HCT116 (cell line): ENCODE measurements at regions not wholly inside any gene's neighbourhood (a gene's known extent, or its start where the extent isn't known, plus 50 kb on each side); places are given as distances from the start of the nearest gene placed in this dataset.

Source experiments
- ATAC-seq: fragments of 200-7000 bp; cut with Tn5 transposase; 2 replicates; pipeline ENCODE4 v1.9.1; 2020; ENCODE audit warnings: mild to moderate bottlenecking, moderate library complexity
- BruUV-seq: library from RNA; stranded (reverse); fragments of 400-500 nt; replicated peaks from 2 replicates; lab custom pipeline; 2021; lab: Mats Ljungman, UMichigan
- CTCF ChIA-PET: fragments of 300-600 bp; sonication (Branson Sonifier 250); formaldehyde crosslinking; loops from one replicate; lab custom pipeline; 2021; ENCODE audit warnings: antibody characterized with exemption; lab: Charles Lee
- POLR2A ChIA-PET: fragments of 300-600, 350-600 bp; sonication (Branson Sonifier 250); formaldehyde crosslinking; loops from one replicate; lab custom pipeline; 2021; ENCODE audit warnings: antibody characterized with exemption; lab: Charles Lee
- RAD21 ChIA-PET, 2 experiments: fragments of 300-600 bp; sonication (Branson Sonifier 250); formaldehyde crosslinking; loops; one replicate each; lab custom pipeline; 2023; ENCODE audit warnings: low total read pairs in 2 of 2; ENCODE audit not compliant: uncharacterized antibody in 2 of 2, unreplicated experiment in 2 of 2, low non-redundant PET in 1 of 2; lab: Charles Lee
- DNase-seq: peaks from one replicate; pipeline ENCODE4 v3.0.0-alpha.2; 2010; ENCODE audit warnings: low read depth, low spot score
- H2AFZ ChIP-seq: fragments of 200-600 bp; shearing (Covaris generic), sonication (generic); 2 replicates; pipeline ENCODE4 v1.6.1; 2017; ENCODE audit warnings: low read depth, mixed run types, mixed read lengths, antibody characterized with exemption, low read length; ENCODE audit not compliant: poor library complexity, severe bottlenecking
- H3K27ac ChIP-seq: 2 replicates; pipeline ENCODE4 v1.5.1; 2012; ENCODE audit warnings: low read depth, low read length
- H3K27me3 ChIP-seq: fragments of 200-600 bp; sonication (generic); 2 replicates; pipeline ENCODE4 v1.6.1; 2016; ENCODE audit warnings: mixed run types, low read length, mixed read lengths; ENCODE audit not compliant: insufficient read depth
- H3K36me3 ChIP-seq, 2 experiments: fragments of 200-500 bp in 1 of 2; fragments of 200-600 bp in 1 of 2; sonication (Bioruptor generic) in 1 of 2; sonication (generic) in 1 of 2; 2 replicates each; pipeline versions ENCODE4 v1.5.1 to v1.6.1; 2014 to 2016; ENCODE audit warnings: low read length in 2 of 2, inconsistent platforms in 1 of 2, mixed read lengths in 1 of 2, mixed run types in 1 of 2; ENCODE audit not compliant: insufficient read depth in 2 of 2, control insufficient read depth in 1 of 2
- H3K4me1 ChIP-seq, 2 experiments: fragments of 200-600 bp in 1 of 2; sonication (generic) in 1 of 2; 2 replicates each; pipeline versions ENCODE4 v1.5.1 to v1.6.1; 2012 to 2017; ENCODE audit warnings: low read length in 2 of 2, inconsistent platforms in 1 of 2, mild to moderate bottlenecking in 1 of 2, mixed read lengths in 1 of 2, mixed run types in 1 of 2, moderate library complexity in 1 of 2; ENCODE audit not compliant: insufficient read depth in 2 of 2, control insufficient read depth in 1 of 2
- H3K4me2 ChIP-seq: fragments of 200-600 bp; sonication (generic); 2 replicates; pipeline ENCODE4 v1.6.1; 2017; ENCODE audit warnings: mixed run types, low read length, mixed read lengths
- H3K4me3 ChIP-seq, 2 experiments: fragments of 200-600 bp in 1 of 2; sonication (generic) in 1 of 2; replicated peaks in 1 of 2; 2 replicates each; pipeline ENCODE4 v1.5.1; 2011 to 2016; ENCODE audit warnings: low read length in 2 of 2, control low read depth in 1 of 2, low read depth in 1 of 2, mild to moderate bottlenecking in 1 of 2, mixed read lengths in 1 of 2, mixed run types in 1 of 2
- H3K79me2 ChIP-seq: fragments of 200-600 bp; sonication (generic); 2 replicates; pipeline ENCODE4 v1.6.1; 2017; ENCODE audit warnings: mild to moderate bottlenecking, mixed run types, low read length, moderate library complexity, mixed read lengths; ENCODE audit not compliant: insufficient read depth
- H3K9ac ChIP-seq: fragments of 200-600 bp; sonication (generic); 2 replicates; pipeline ENCODE4 v1.6.1; 2016; ENCODE audit warnings: low read length, mixed read lengths
- H3K9me2 ChIP-seq: fragments of 200-600 bp; sonication (generic), shearing (Covaris generic); 2 replicates; pipeline ENCODE4 v1.6.1; 2017; ENCODE audit warnings: mixed run types, mild to moderate bottlenecking, moderate library complexity; ENCODE audit not compliant: insufficient read depth
- H3K9me3 ChIP-seq, 2 experiments: fragments of 200-500 bp in 1 of 2; fragments of 200-600 bp in 1 of 2; sonication (Bioruptor generic) in 1 of 2; sonication (generic) in 1 of 2; 2 replicates each; pipeline ENCODE4 v1.6.1; 2014 to 2017; ENCODE audit warnings: low read length in 2 of 2, mixed read lengths in 2 of 2, inconsistent platforms in 1 of 2, low read depth in 1 of 2, mild to moderate bottlenecking in 1 of 2, mixed run types in 1 of 2, moderate library complexity in 1 of 2; ENCODE audit not compliant: control insufficient read depth in 1 of 2, insufficient read depth in 1 of 2
- H4K20me1 ChIP-seq: fragments of 200-600 bp; sonication (generic), shearing (Covaris generic); 2 replicates; pipeline ENCODE4 v1.6.1; 2017; ENCODE audit warnings: mixed run types, mild to moderate bottlenecking, moderate library complexity; ENCODE audit not compliant: insufficient read depth
- ELF1 ChIP-seq: IDR thresholded peaks from 2 replicates; pipeline ENCODE4 v1.6.1; 2012; ENCODE audit warnings: low read depth, borderline replicate concordance
- EZH2phosphoT487 ChIP-seq: fragments of 200-600 bp; IDR thresholded peaks from 2 replicates; pipeline ENCODE4 v1.6.1; 2018; ENCODE audit warnings: antibody characterized with exemption, borderline replicate concordance
- FOSL1 ChIP-seq: IDR thresholded peaks from 2 replicates; pipeline ENCODE4 v1.6.1; 2012; ENCODE audit warnings: low read depth
- POLR2A ChIP-seq: IDR thresholded peaks from 2 replicates; pipeline ENCODE4 v1.7.0; 2011; ENCODE audit warnings: borderline replicate concordance; ENCODE audit not compliant: insufficient read depth, insufficient read length; ENCODE audit errors: extremely low read depth
- POLR2AphosphoS5 ChIP-seq: IDR thresholded peaks from 2 replicates; pipeline ENCODE4 v1.6.1; 2011; ENCODE audit warnings: mild to moderate bottlenecking, low read depth, low read length, moderate library complexity
- SIN3A ChIP-seq: IDR thresholded peaks from 2 replicates; pipeline ENCODE4 v1.6.1; 2012; ENCODE audit warnings: low read depth
- SRF ChIP-seq: IDR thresholded peaks from 2 replicates; pipeline ENCODE4 v1.6.1; 2012; ENCODE audit warnings: low read depth
- YY1 ChIP-seq: IDR thresholded peaks from 2 replicates; pipeline ENCODE4 v1.6.1; 2011; ENCODE audit warnings: low read length, low read depth, moderate library complexity, mild to moderate bottlenecking; ENCODE audit not compliant: insufficient replicate concordance; ENCODE audit errors: extremely low read depth
- ZNF274 ChIP-seq: fragments of 200-500 bp; sonication (Bioruptor generic); IDR thresholded peaks from 2 replicates; pipeline ENCODE4 v1.6.1; 2014; ENCODE audit warnings: mild to moderate bottlenecking, low read depth, low read length, inconsistent platforms
- intact Hi-C: fragments of 100-400 bp; cut with micrococcal nuclease; formaldehyde crosslinking; loops from 2 replicates; pipeline ENCODE4 v1.10.0; 2022
- TF ChIP-seq, protein P1 (sequence below): IDR thresholded peaks from 2 replicates; pipeline ENCODE4 v1.6.1; 2011; ENCODE audit warnings: mild to moderate bottlenecking, low read length, moderate library complexity; ENCODE audit not compliant: insufficient replicate concordance; ENCODE audit errors: extremely low read depth
- TF ChIP-seq, protein P2 (sequence below): IDR thresholded peaks from 2 replicates; pipeline ENCODE4 v1.6.1; 2012; ENCODE audit warnings: low read depth

DNA sequence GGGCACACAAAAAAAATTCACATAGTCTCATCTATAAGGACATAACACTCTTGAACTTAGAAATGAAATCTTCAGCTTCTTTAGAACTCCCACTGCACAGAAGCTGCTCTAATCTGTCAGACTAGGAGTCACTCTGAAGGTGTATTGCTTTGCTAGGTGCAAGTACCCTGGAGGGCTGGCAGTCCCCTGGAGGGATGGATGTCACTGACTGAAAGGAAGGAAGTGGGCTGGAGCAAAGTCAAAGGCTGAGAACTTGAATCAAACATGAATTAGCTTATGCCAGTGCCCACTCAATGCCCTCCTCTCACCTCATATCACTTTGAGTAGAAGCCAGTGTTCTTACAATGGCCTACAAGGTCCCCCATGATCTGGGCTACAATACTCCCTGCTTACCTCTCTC lies 140.3 kb upstream of the ANKRD1 start:
- RAD21 ChIA-PET: no interaction called here
- POLR2A ChIA-PET: no interaction called here
- no peaks in the 10 kb centered on the region for H3K9me3 ChIP-seq

More for the DNA sequence above, 140.3 kb upstream of the ANKRD1 start:
- no peaks in the 10 kb centered on the region for H3K27me3 ChIP-seq
- intact Hi-C loops: no loop called here
- CTCF ChIA-PET: no interaction called here
- H3K79me2 ChIP-seq: no peaks in the 10 kb centered on the region
- no peaks in the 10 kb centered on the region for H4K20me1 ChIP-seq
- H3K27ac ChIP-seq: no peak overlapping the region
- H3K4me2 ChIP-seq: no peak overlapping the region
- H3K9ac ChIP-seq: no peak overlapping the region
- no peak overlapping the region for H3K4me3 ChIP-seq
- H3K4me1 ChIP-seq: no peaks in the 10 kb centered on the region
- ATAC-seq: no peak
- TF ChIP-seq SRF (no peak), POLR2A (no peak), YY1 (no peak), POLR2AphosphoS5 (no peak), ELF1 (no peak), SIN3A (no peak), ZNF274 (no peak), EZH2phosphoT487 (no peak), FOSL1 (no peak)
- TF ChIP-seq, protein P1, sequence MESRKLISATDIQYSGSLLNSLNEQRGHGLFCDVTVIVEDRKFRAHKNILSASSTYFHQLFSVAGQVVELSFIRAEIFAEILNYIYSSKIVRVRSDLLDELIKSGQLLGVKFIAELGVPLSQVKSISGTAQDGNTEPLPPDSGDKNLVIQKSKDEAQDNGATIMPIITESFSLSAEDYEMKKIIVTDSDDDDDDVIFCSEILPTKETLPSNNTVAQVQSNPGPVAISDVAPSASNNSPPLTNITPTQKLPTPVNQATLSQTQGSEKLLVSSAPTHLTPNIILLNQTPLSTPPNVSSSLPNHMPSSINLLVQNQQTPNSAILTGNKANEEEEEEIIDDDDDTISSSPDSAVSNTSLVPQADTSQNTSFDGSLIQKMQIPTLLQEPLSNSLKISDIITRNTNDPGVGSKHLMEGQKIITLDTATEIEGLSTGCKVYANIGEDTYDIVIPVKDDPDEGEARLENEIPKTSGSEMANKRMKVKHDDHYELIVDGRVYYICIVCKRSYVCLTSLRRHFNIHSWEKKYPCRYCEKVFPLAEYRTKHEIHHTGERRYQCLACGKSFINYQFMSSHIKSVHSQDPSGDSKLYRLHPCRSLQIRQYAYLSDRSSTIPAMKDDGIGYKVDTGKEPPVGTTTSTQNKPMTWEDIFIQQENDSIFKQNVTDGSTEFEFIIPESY: no peak
- TF ChIP-seq, protein P2, sequence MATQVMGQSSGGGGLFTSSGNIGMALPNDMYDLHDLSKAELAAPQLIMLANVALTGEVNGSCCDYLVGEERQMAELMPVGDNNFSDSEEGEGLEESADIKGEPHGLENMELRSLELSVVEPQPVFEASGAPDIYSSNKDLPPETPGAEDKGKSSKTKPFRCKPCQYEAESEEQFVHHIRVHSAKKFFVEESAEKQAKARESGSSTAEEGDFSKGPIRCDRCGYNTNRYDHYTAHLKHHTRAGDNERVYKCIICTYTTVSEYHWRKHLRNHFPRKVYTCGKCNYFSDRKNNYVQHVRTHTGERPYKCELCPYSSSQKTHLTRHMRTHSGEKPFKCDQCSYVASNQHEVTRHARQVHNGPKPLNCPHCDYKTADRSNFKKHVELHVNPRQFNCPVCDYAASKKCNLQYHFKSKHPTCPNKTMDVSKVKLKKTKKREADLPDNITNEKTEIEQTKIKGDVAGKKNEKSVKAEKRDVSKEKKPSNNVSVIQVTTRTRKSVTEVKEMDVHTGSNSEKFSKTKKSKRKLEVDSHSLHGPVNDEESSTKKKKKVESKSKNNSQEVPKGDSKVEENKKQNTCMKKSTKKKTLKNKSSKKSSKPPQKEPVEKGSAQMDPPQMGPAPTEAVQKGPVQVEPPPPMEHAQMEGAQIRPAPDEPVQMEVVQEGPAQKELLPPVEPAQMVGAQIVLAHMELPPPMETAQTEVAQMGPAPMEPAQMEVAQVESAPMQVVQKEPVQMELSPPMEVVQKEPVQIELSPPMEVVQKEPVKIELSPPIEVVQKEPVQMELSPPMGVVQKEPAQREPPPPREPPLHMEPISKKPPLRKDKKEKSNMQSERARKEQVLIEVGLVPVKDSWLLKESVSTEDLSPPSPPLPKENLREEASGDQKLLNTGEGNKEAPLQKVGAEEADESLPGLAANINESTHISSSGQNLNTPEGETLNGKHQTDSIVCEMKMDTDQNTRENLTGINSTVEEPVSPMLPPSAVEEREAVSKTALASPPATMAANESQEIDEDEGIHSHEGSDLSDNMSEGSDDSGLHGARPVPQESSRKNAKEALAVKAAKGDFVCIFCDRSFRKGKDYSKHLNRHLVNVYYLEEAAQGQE: no peak
- no TSS peak for BruUV-seq
- H3K9me2 ChIP-seq: no peaks in the 10 kb centered on the region
- no peak for DNase-seq
- H3K36me3 ChIP-seq: no peaks in the 10 kb centered on the region
- H2AFZ ChIP-seq: no peak overlapping the region
